ENCODE measurements at regions not wholly inside any gene's neighbourhood (a gene's known extent, or its start where the extent isn't known, plus 50 kb on each side); places are given as distances from the start of the nearest gene placed in this dataset.

- Histone ChIP-seq H3K4ac (ENCODE audit: low read depth, low read length) (no peak overlapping the region), H2AK5ac (ENCODE audit: low read depth, low read length) (no peak overlapping the region), H3K9me1 (ENCODE audit: insufficient read depth, low read length) (no peaks in the 10 kb centered on the region), H2AFZ (replicated peaks; ENCODE audit: low read length, poor library complexity) (no peak overlapping the region), H2BK5ac (ENCODE audit: low read depth, low read length, poor library complexity, severe bottlenecking) (no peak overlapping the region), H2BK120ac (ENCODE audit: low read depth, low read length) (no peak overlapping the region), H3K18ac (ENCODE audit: low read depth, low read length) (peak overlapping the region; percentile 35; the same call in 1 of the 2 replicates), H4K91ac (ENCODE audit: insufficient read depth, low read depth, low read length) (no peak overlapping the region), H4K20me1 (ENCODE audit: insufficient read depth, low read length) (no peaks in the 10 kb centered on the region), H3K23ac (ENCODE audit: low read depth, low read length) (no peak overlapping the region), H2BK15ac (ENCODE audit: low read depth, low read length) (no peak overlapping the region), H3K4me1 (ENCODE audit: control insufficient read depth, insufficient read depth, low read length) (no peaks in the 10 kb centered on the region), H3K56ac (ENCODE audit: extremely low read depth, insufficient read depth, low read length) (no peak overlapping the region), H3K27ac (ENCODE audit: insufficient read depth, low read length) (no peak overlapping the region), H3K9ac (ENCODE audit: low read depth, low read length) (no peak overlapping the region; the same call in 1 of the 2 replicates), H2BK20ac (ENCODE audit: low read depth, low read length) (no peak overlapping the region), H3K36me3 (ENCODE audit: control insufficient read depth, insufficient read depth, low read length) (no peaks in the 10 kb centered on the region), H3K9me3 (ENCODE audit: control insufficient read depth, insufficient read depth, low read length) (no peaks in the 10 kb centered on the region), H2AK9ac (replicated peaks; ENCODE audit: low read depth, low read length, poor library complexity) (no peak overlapping the region), H3K27me3 (ENCODE audit: control insufficient read depth, insufficient read depth, low read length) (no peaks in the 10 kb centered on the region), H3K4me3 (ENCODE audit: insufficient read depth, low read depth, low read length) (no peak overlapping the region; the same call in 1 of the 2 replicates), H3K79me1 (ENCODE audit: low read depth in 1 of 2, low read length in 2 of 2) (no peaks in the 10 kb centered on the region), H3K4me2 (ENCODE audit: low read depth, low read length) (peak overlapping the region; percentile 41), H4K8ac (ENCODE audit: low read depth in 2 of 2, low read length in 2 of 2) (no peak overlapping the region), H3K14ac (replicated peaks; ENCODE audit: low read depth, low read length) (no peak overlapping the region), H4K5ac (ENCODE audit: low read depth, low read length) (no peak overlapping the region)
- ChIA-PET CTCF (no interaction called here), POLR2A (ENCODE audit: unreplicated experiment) (no interaction called here)
- TF ChIP-seq MXI1 (IDR thresholded peaks at IDR 0.05; ENCODE audit: borderline replicate concordance, low read depth, low read length) (no peak), MAZ (IDR thresholded peaks at IDR 0.05; ENCODE audit: borderline replicate concordance, low read depth, low read length) (no peak), RFX5 (IDR thresholded peaks at IDR 0.05; ENCODE audit: low read depth, low read length) (no peak), NFE2L2 (IDR thresholded peaks at IDR 0.05; ENCODE audit: low read depth, low read length) (no peak), CEBPB (IDR thresholded peaks at IDR 0.05; ENCODE audit: low read depth, low read length) (no peak), SMC3 (IDR thresholded peaks at IDR 0.05; ENCODE audit: low read depth, low read length) (no peak), CTCF (conservative IDR thresholded peaks at IDR 0.05; ENCODE audit: low read depth, low read length) (no peak), BHLHE40 (IDR thresholded peaks at IDR 0.05; ENCODE audit: low read depth, low read length) (no peak), RCOR1 (IDR thresholded peaks at IDR 0.05; ENCODE audit: insufficient replicate concordance, low read length) (no peak), MAFK (IDR thresholded peaks at IDR 0.05; ENCODE audit: low read depth, low read length) (no peak), USF2 (IDR thresholded peaks at IDR 0.05; ENCODE audit: low read depth, low read length) (no peak), FOS (IDR thresholded peaks at IDR 0.05; ENCODE audit: low read depth, low read length) (no peak), RAD21 (IDR thresholded peaks at IDR 0.05; ENCODE audit: low read length) (no peak), CHD1 (IDR thresholded peaks at IDR 0.05; ENCODE audit: low read depth, low read length) (no peak), POLR2A (IDR thresholded peaks at IDR 0.05; ENCODE audit: low read depth, low read length) (no peak)
- TF ChIP-seq, protein P1, sequence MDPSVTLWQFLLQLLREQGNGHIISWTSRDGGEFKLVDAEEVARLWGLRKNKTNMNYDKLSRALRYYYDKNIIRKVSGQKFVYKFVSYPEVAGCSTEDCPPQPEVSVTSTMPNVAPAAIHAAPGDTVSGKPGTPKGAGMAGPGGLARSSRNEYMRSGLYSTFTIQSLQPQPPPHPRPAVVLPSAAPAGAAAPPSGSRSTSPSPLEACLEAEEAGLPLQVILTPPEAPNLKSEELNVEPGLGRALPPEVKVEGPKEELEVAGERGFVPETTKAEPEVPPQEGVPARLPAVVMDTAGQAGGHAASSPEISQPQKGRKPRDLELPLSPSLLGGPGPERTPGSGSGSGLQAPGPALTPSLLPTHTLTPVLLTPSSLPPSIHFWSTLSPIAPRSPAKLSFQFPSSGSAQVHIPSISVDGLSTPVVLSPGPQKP (IDR thresholded peaks at IDR 0.05; ENCODE audit: borderline replicate concordance, low read depth, low read length), result no peak
- no TSS peak for BruUV-seq (replicated peaks)
- ATAC-seq (ENCODE audit: low read depth), result no peak
- no CpG with 5 or more reads among the region's 3 CpGs for WGBS, 2 experiments (ENCODE audit: extremely low coverage in 2 of 2, insufficient read length in 1 of 2)
- in situ Hi-C loops (cut with MboI; ENCODE audit: low sequenced_read_pairs), result no loop called here
- dilution Hi-C loops (cut with HindIII; ENCODE audit: low sequenced_read_pairs, unreplicated experiment), result no loop called here
- DNase-seq, result no peak
- intact Hi-C loops (cut with micrococcal nuclease), result loop anchor here (10.0 kb wide), 1 partner anchor 417 kb away; no protein-coding TSS in a partner anchor
These were observed 390.1 kb downstream of the PDGFC start for GRCh38 chr4:156581282-156582063.
